NB4 (cell line): ENCODE measurements at regions not wholly inside any gene's neighbourhood (a gene's known extent, or its start where the extent isn't known, plus 50 kb on each side); places are given as distances from the start of the nearest gene placed in this dataset.
"Not testable (repeated sequence)": the region's sequence is repeated elsewhere in the genome, so short reads cannot be mapped to it uniquely, and the experiment has no call there.

Experiments
- DNase-seq: peaks from one replicate; pipeline ENCODE4 v3.0.0; 2010; ENCODE audit warnings: low read depth
- H3K4me3 ChIP-seq: one replicate; pipeline ENCODE4 v1.5.1; 2011; ENCODE audit warnings: mild to moderate bottlenecking, low read depth, low read length, moderate library complexity
- MAX ChIP-seq: IDR thresholded peaks from 2 replicates; pipeline ENCODE4 v1.6.1; 2011; ENCODE audit warnings: low read depth, low read length
- MYC ChIP-seq: IDR thresholded peaks from 2 replicates; pipeline ENCODE4 v1.6.1; 2011; ENCODE audit warnings: low read depth, low read length
- POLR2A ChIP-seq: IDR thresholded peaks from 2 replicates; pipeline ENCODE4 v1.6.1; 2011; ENCODE audit warnings: mild to moderate bottlenecking; ENCODE audit not compliant: insufficient read length; ENCODE audit errors: extremely low read depth
- TF ChIP-seq, protein P1 (sequence below): IDR thresholded peaks from one replicate; pipeline ENCODE4 v1.5.1; 2012; ENCODE audit warnings: low read depth, low read length

GRCh38 chr4:64729561-64729960, 320.3 kb upstream of the TECRL start:
- TF ChIP-seq POLR2A: no peak
- no peak overlapping the region for H3K4me3 ChIP-seq
- DNase-seq: no peak

GRCh38 chr4:64727960-64728359, 318.7 kb upstream of the TECRL start:
- DNase-seq: no peak
- H3K4me3 ChIP-seq: no peak overlapping the region
- TF ChIP-seq, protein P1, sequence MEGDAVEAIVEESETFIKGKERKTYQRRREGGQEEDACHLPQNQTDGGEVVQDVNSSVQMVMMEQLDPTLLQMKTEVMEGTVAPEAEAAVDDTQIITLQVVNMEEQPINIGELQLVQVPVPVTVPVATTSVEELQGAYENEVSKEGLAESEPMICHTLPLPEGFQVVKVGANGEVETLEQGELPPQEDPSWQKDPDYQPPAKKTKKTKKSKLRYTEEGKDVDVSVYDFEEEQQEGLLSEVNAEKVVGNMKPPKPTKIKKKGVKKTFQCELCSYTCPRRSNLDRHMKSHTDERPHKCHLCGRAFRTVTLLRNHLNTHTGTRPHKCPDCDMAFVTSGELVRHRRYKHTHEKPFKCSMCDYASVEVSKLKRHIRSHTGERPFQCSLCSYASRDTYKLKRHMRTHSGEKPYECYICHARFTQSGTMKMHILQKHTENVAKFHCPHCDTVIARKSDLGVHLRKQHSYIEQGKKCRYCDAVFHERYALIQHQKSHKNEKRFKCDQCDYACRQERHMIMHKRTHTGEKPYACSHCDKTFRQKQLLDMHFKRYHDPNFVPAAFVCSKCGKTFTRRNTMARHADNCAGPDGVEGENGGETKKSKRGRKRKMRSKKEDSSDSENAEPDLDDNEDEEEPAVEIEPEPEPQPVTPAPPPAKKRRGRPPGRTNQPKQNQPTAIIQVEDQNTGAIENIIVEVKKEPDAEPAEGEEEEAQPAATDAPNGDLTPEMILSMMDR: no peak
- TF ChIP-seq MAX (no peak), POLR2A (no peak)

DNA sequence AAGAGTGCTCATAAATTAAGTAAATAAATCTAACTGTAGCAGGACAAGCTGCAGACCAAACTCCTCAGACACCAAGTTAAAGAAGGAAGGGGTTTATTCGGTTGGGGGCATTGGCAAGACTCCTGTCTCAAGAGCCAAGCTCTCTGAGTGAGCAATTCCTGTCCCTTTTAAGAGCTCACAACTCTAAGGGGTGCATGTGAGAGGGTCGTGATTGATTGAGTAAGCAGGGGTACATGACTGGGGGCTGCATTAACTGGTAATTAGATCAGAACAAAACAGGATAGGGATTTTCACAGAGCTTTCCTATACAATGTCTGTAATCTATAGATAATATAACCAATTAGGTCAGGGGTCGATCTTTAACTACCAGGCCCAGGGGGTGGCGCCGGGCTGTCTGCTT, 318.1 kb upstream of the TECRL start:
- not testable (repeated sequence) for DNase-seq, H3K4me3 ChIP-seq

GRCh38 chr4:64724689-64725088, 315.4 kb upstream of the TECRL start:
- TF ChIP-seq, protein P1: no peak
- TF ChIP-seq MAX (no peak), POLR2A (no peak), MYC (no peak)
- DNase-seq: no peak
- H3K4me3 ChIP-seq: no peak overlapping the region

DNA sequence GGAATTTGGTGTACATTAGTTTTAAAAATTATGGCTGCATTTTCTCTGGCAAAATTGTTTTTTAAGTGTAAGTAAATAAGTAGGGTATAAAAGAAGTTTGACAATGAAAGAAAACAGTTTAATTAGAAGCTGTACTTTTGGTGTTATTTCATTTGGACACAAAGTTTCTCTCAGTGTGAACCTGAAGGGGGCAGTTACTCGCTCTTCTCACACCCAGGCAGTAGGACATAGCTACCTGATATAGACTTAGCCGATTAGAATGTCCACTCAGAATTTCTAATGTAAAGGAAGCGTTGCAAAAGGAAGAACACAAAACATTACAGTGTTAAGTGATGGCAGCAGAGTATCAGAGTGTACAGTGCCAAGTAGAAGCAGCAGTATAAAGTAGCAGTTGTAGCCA, 311.9 kb upstream of the TECRL start:
- TF ChIP-seq, protein P1: no peak
- TF ChIP-seq MYC (no peak), MAX (no peak), POLR2A (no peak)
- H3K4me3 ChIP-seq: no peak overlapping the region
- DNase-seq: no peak

DNA sequence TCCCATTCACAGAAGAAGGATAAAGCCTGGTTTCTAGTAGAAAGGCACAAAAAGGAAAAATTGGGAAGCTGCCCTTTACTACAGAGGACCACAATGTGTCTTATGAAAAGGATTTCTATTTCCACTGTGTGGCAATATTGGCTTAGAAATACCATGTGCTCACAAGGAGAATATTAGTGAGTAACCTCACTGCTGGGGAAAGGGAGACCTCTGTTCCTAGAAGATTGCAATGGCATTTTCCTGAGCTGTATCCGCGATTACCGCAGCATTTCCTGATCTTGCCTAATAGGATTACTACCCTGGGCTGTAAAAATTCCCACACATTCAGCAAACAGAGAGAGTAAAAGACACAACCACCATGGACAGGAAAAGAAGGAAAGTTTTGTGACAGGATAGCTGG, 308.8 kb upstream of the TECRL start:
- TF ChIP-seq, protein P1: no peak
- TF ChIP-seq MAX (no peak), POLR2A (no peak), MYC (no peak)
- no peak overlapping the region for H3K4me3 ChIP-seq
- no peak for DNase-seq

DNA sequence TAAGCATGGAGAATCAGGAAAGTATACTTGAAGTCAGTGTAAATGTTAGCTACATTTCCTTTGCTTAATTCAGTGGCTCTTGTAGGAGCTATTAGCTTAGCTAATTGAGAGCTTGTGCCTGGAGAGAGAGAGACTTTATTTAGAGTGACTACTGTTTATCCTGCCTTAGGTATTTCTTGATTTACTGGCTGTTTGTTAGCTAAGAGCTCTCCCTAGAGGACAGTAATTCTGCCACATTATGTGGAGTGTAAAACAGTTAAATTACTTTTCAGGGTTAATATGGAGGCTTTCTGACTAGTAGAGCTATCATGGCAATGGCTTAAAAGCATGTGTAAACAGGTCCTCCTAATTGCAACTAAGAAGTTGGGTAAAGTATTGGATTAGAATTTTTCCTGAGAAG, 306.5 kb upstream of the TECRL start:
- DNase-seq: no peak
- no peak for TF ChIP-seq MYC
- no peak for TF ChIP-seq MAX
- TF ChIP-seq, protein P1: no peak
- no peak for TF ChIP-seq POLR2A
- H3K4me3 ChIP-seq: no peak overlapping the region
